Esophagus squamous epithelium (tissue), 5 donors: ENCODE measurements at regions not wholly inside any gene's neighbourhood (a gene's known extent, or its start where the extent isn't known, plus 50 kb on each side); places are given as distances from the start of the nearest gene placed in this dataset.

Source experiments
- DNase-seq: peaks from one replicate; lab custom pipeline; 2025; lab: John Stamatoyannopoulos, UW
- H3K27ac ChIP-seq, 4 donors: fragments of 200-600 bp; sonication (generic); one replicate each; pipeline ENCODE4 v1.5.1; 2016 to 2019; ENCODE audit warnings: mild to moderate bottlenecking in 1 of 4
- H3K27me3 ChIP-seq, 4 donors: fragments of 200-600 bp; sonication (generic); 1 replicate in 3 of 4; 2 replicates in 1 of 4; pipeline versions ENCODE4 v1.5.1 to v1.6.0; 2017 to 2021; ENCODE audit warnings: antibody characterized with exemption in 1 of 4
- H3K36me3 ChIP-seq, 3 donors: fragments of 200-600 bp; sonication (generic); one replicate each; pipeline ENCODE4 v1.5.1; 2016 to 2019
- H3K4me1 ChIP-seq, 3 donors: fragments of 200-600 bp; sonication (generic); one replicate each; pipeline ENCODE4 v1.5.1; 2017 to 2019
- H3K4me3 ChIP-seq, 4 donors: fragments of 200-600 bp; sonication (generic); 1 replicate in 3 of 4; 2 replicates in 1 of 4; pipeline ENCODE4 v1.5.1; 2016 to 2019; ENCODE audit warnings: mild to moderate bottlenecking in 2 of 4, moderate library complexity in 1 of 4
- H3K9me3 ChIP-seq, 3 donors: fragments of 200-600 bp; sonication (generic); one replicate each; pipeline ENCODE4 v1.5.1; 2016 to 2019
- POLR2A ChIP-seq, 4 donors: fragments of 450-650 bp; IDR thresholded peaks; one replicate each; pipeline ENCODE4 v1.6.1; 2017; ENCODE audit warnings: antibody characterized with exemption in 4 of 4, mild to moderate bottlenecking in 4 of 4, moderate library complexity in 3 of 4
- whole genome bisulfite sequencing, 2 donors: methylation state at CpG; one replicate each; pipeline ENCODE4 v1.1.5; 2018; 5-methylcytosine and 5-hydroxymethylcytosine counted together
- intact Hi-C: fragments of 100-400 bp; cut with DNase I; formaldehyde crosslinking; loops from one replicate; pipeline ENCODE4 v1.15.0; 2022
- TF ChIP-seq, protein P1 (sequence below), 6 experiments: fragments of 450-650 bp in 4 of 6; fragments of 200-600 bp in 2 of 6; sonication (generic) in 2 of 6; IDR thresholded peaks; one replicate each; pipeline ENCODE4 v1.5.1; 2016 to 2019; ENCODE audit warnings: antibody characterized with exemption in 6 of 6, mild to moderate bottlenecking in 4 of 6, moderate library complexity in 4 of 6
- donor health status: DM: yes; HTN: yes; CAD: no.

DNA sequence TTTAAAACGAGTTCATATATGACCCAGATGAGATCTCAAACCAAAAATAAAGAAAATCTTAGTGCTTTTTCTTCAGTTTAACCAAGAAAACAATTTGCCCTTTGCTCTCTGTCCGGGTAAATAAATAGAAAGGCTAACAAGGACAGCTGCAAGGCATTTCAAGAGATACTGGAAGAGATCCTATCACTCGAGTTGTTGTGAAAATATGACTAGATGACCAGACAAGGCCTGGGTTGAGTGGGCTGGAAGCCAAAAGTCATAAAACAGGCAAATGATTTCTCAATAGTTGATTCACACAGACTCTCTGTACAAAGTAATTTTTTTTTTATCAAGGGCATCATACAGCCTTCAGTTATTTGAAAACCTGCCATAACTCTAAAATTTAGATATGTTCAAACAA, 55.9 kb upstream of the AVPR1A start:
- no peak overlapping the region for H3K4me3 ChIP-seq
- 15 to 19% methylated on average over 3 of the region's 3 CpGs for WGBS, 2 donors

DNA sequence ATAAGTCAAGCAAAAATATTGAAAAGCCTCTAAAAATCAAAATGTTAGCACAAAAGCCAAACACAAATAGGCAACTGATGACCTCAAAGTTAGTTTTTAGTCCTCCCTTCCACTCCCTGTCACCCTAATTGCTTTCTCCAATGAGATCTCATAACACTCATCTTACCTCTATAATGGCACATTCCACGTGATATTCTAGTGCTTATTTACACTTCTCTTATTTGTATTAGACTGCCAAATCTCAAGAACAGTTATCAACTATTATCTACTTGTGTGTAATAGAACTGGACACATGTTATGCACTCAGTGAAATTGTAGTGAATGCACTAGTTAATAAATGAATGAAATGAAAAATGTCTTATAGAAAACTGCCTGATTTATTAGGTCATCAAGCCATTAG, 55.5 kb upstream of the AVPR1A start:
- intact Hi-C loops: no loop called here
- no peak for DNase-seq
- no peaks in the 10 kb centered on the region for H3K9me3 ChIP-seq
- no peak overlapping the region for H3K27ac ChIP-seq
- 21 to 33% methylated on average over 1 of the region's 1 CpG for WGBS, 2 donors
- no peak overlapping the region for H3K4me3 ChIP-seq
- no peaks in the 10 kb centered on the region for H3K36me3 ChIP-seq
- no peak for TF ChIP-seq POLR2A (IDR thresholded peaks at IDR 0.05)
- TF ChIP-seq, protein P1, sequence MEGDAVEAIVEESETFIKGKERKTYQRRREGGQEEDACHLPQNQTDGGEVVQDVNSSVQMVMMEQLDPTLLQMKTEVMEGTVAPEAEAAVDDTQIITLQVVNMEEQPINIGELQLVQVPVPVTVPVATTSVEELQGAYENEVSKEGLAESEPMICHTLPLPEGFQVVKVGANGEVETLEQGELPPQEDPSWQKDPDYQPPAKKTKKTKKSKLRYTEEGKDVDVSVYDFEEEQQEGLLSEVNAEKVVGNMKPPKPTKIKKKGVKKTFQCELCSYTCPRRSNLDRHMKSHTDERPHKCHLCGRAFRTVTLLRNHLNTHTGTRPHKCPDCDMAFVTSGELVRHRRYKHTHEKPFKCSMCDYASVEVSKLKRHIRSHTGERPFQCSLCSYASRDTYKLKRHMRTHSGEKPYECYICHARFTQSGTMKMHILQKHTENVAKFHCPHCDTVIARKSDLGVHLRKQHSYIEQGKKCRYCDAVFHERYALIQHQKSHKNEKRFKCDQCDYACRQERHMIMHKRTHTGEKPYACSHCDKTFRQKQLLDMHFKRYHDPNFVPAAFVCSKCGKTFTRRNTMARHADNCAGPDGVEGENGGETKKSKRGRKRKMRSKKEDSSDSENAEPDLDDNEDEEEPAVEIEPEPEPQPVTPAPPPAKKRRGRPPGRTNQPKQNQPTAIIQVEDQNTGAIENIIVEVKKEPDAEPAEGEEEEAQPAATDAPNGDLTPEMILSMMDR (IDR thresholded peaks at IDR 0.05): no peak
- no peaks in the 10 kb centered on the region for H3K4me1 ChIP-seq
- no peaks in the 10 kb centered on the region for H3K27me3 ChIP-seq

More for the DNA sequence above, 55.9 kb upstream of the AVPR1A start:
- Histone ChIP-seq H3K9me3 (no peaks in the 10 kb centered on the region), H3K36me3 (no peaks in the 10 kb centered on the region), H3K27ac (no peak overlapping the region), H3K27me3 (no peaks in the 10 kb centered on the region), H3K4me1 (no peaks in the 10 kb centered on the region)
- TF ChIP-seq, protein P1 (IDR thresholded peaks at IDR 0.05): no peak
- no peak for TF ChIP-seq POLR2A (IDR thresholded peaks at IDR 0.05)
- no peak for DNase-seq
- intact Hi-C loops: no loop called here
